Muscle of arm (tissue), 1 donor: ENCODE measurements at regions not wholly inside any gene's neighbourhood (a gene's known extent, or its start where the extent isn't known, plus 50 kb on each side); places are given as distances from the start of the nearest gene placed in this dataset.

Experiments
- DNase-seq: peaks from one replicate; pipeline ENCODE4 v3.0.0-alpha.2; 2013

- DNase-seq, result no peak
Observed at GRCh38 chr2:216808805-216809425, 50.9 kb downstream of the TNP1 start.

GRCh38 chr2:216807857-216808272 is 52.0 kb downstream of the TNP1 start:
- no peak for DNase-seq

GRCh38 chr2:216804357-216805350 is 55.2 kb downstream of the TNP1 start:
- no peak for DNase-seq

- DNase-seq, result peak; percentile 47
Observed at GRCh38 chr2:216803791-216804190, 56.1 kb downstream of the TNP1 start.

- DNase-seq, result no peak
Observed at GRCh38 chr2:216802516-216803215, 57.2 kb downstream of the TNP1 start.

GRCh38 chr2:216800836-216801235 is 59.0 kb downstream of the TNP1 start:
- no peak for DNase-seq

GRCh38 chr2:216799873-216800431 is 59.9 kb downstream of the TNP1 start:
- no peak for DNase-seq

GRCh38 chr2:216796115-216796840 is 63.6 kb downstream of the TNP1 start:
- no peak for DNase-seq

- no peak for DNase-seq
Observed at GRCh38 chr2:216793386-216793785, 66.5 kb downstream of the TNP1 start.

GRCh38 chr2:216792222-216793021 is 67.4 kb downstream of the TNP1 start:
- no peak for DNase-seq

- DNase-seq, result no peak
Observed at GRCh38 chr2:216791303-216791702, 68.6 kb downstream of the TNP1 start.

GRCh38 chr2:216789081-216789480 is 70.8 kb downstream of the TNP1 start:
- no peak for DNase-seq

- DNase-seq, result no peak
Observed at GRCh38 chr2:216787851-216788540, 71.9 kb downstream of the TNP1 start.

GRCh38 chr2:216786676-216787075 is 73.2 kb downstream of the TNP1 start:
- DNase-seq, result no peak

GRCh38 chr2:216784456-216784855 is 75.4 kb downstream of the TNP1 start:
- DNase-seq, result no peak

- no peak for DNase-seq
Observed at GRCh38 chr2:216781709-216782108, 78.2 kb downstream of the TNP1 start.

GRCh38 chr2:216780843-216781242 is 79.0 kb downstream of the TNP1 start:
- DNase-seq, result no peak

GRCh38 chr2:216777637-216778273 is 82.1 kb downstream of the TNP1 start:
- DNase-seq, result no peak

GRCh38 chr2:216776066-216776850 is 80.9 kb upstream of the IGFBP5 start:
- DNase-seq, result no peak
